ENCODE measurements at regions not wholly inside any gene's neighbourhood (a gene's known extent, or its start where the extent isn't known, plus 50 kb on each side); places are given as distances from the start of the nearest gene placed in this dataset.
A peak's percentile ranks its signal among the peaks of the same experiment; 100 is the strongest.
"Not testable (repeated sequence)": the region's sequence is repeated elsewhere in the genome, so short reads cannot be mapped to it uniquely, and the experiment has no call there.

GRCh38 chr7:112982441-112983063 is 104.1 kb downstream of the GPR85 start:
- no peak overlapping the region for H3K4me3 ChIP-seq (replicated peaks in 1 of 2; ENCODE audit: low read depth in 2 of 2, low read length in 2 of 2)
- no peak for TF ChIP-seq CTCF (IDR thresholded peaks at IDR 0.05; ENCODE audit: low read depth, low read length)
- no peak for DNase-seq (ENCODE audit: low read depth in 2 of 2)

GRCh38 chr7:112981966-112982365 is 104.7 kb downstream of the GPR85 start:
- DNase-seq (ENCODE audit: low read depth in 2 of 2): peak in 1 of 2 donors; percentile 10
- no peak for TF ChIP-seq CTCF (IDR thresholded peaks at IDR 0.05; ENCODE audit: low read depth, low read length)
- no peak overlapping the region for H3K4me3 ChIP-seq (replicated peaks in 1 of 2; ENCODE audit: low read depth in 2 of 2, low read length in 2 of 2)

- not testable (repeated sequence) for H3K4me3 ChIP-seq (replicated peaks in 1 of 2; ENCODE audit: low read depth in 2 of 2, low read length in 2 of 2); DNase-seq (ENCODE audit: low read depth in 2 of 2)
These were observed 107.6 kb downstream of the GPR85 start for GRCh38 chr7:112979055-112979454.

GRCh38 chr7:112977244-112977955 is 109.2 kb downstream of the GPR85 start:
- not testable (repeated sequence) for H3K4me3 ChIP-seq (replicated peaks in 1 of 2; ENCODE audit: low read depth in 2 of 2, low read length in 2 of 2); DNase-seq (ENCODE audit: low read depth in 2 of 2)

- TF ChIP-seq CTCF (IDR thresholded peaks at IDR 0.05; ENCODE audit: low read depth, low read length): peak; percentile 10
- no peak overlapping the region for H3K4me3 ChIP-seq (replicated peaks in 1 of 2; ENCODE audit: low read depth in 2 of 2, low read length in 2 of 2)
- no peak for DNase-seq (ENCODE audit: low read depth in 2 of 2)
These were observed 115.9 kb downstream of the GPR85 start for GRCh38 chr7:112970771-112971170.

GRCh38 chr7:112969946-112970345 is 116.7 kb downstream of the GPR85 start:
- no peak for TF ChIP-seq CTCF (IDR thresholded peaks at IDR 0.05; ENCODE audit: low read depth, low read length)
- no peak overlapping the region for H3K4me3 ChIP-seq (replicated peaks in 1 of 2; ENCODE audit: low read depth in 2 of 2, low read length in 2 of 2)
- no peak for DNase-seq (ENCODE audit: low read depth in 2 of 2)

- H3K4me3 ChIP-seq (replicated peaks in 1 of 2; ENCODE audit: low read depth in 2 of 2, low read length in 2 of 2): no peak overlapping the region
- no peak for TF ChIP-seq CTCF (IDR thresholded peaks at IDR 0.05; ENCODE audit: low read depth, low read length)
- DNase-seq (ENCODE audit: low read depth in 2 of 2): no peak
These were observed 121.1 kb downstream of the GPR85 start for GRCh38 chr7:112965506-112965905.

GRCh38 chr7:112963634-112964033 is 123.0 kb downstream of the GPR85 start:
- TF ChIP-seq CTCF (IDR thresholded peaks at IDR 0.05; ENCODE audit: low read depth, low read length): no peak
- no peak for DNase-seq (ENCODE audit: low read depth in 2 of 2)
- H3K4me3 ChIP-seq (replicated peaks in 1 of 2; ENCODE audit: low read depth in 2 of 2, low read length in 2 of 2): no peak overlapping the region

Measured in cardiac fibroblast (primary cell).